NCI-H1105 (cell line): ENCODE measurements at regions not wholly inside any gene's neighbourhood (a gene's known extent, or its start where the extent isn't known, plus 50 kb on each side); places are given as distances from the start of the nearest gene placed in this dataset.
A peak's percentile ranks its signal among the peaks of the same experiment; 100 is the strongest.
"Not testable (repeated sequence)": the region's sequence is repeated elsewhere in the genome, so short reads cannot be mapped to it uniquely, and the experiment has no call there.

Source experiments
- DNase-seq: peaks from one replicate; lab custom pipeline; 2025; lab: John Stamatoyannopoulos, UW

- not testable (repeated sequence) for DNase-seq
Measured at GRCh38 chr6:122280105-122281021, 119.1 kb upstream of the HSF2 start.

- DNase-seq: no peak
Measured at GRCh38 chr6:122283884-122284283, 115.6 kb upstream of the HSF2 start.

GRCh38 chr6:122284848-122285247 is 114.6 kb upstream of the HSF2 start:
- DNase-seq: no peak

- DNase-seq: no peak
Measured at GRCh38 chr6:122285292-122285913, 114.0 kb upstream of the HSF2 start.

GRCh38 chr6:122286512-122286911 is 112.9 kb upstream of the HSF2 start:
- DNase-seq: no peak

- DNase-seq: peak; percentile 29
Measured at GRCh38 chr6:122289762-122290539, 109.5 kb upstream of the HSF2 start.

GRCh38 chr6:122297010-122297409 is 102.4 kb upstream of the HSF2 start:
- no peak for DNase-seq

GRCh38 chr6:122302067-122302466 is 97.4 kb upstream of the HSF2 start:
- DNase-seq: no peak

- no peak for DNase-seq
Measured at GRCh38 chr6:122307577-122307976, 91.9 kb upstream of the HSF2 start.

- DNase-seq: no peak
Measured at GRCh38 chr6:122308074-122308473, 91.4 kb upstream of the HSF2 start.

GRCh38 chr6:122315842-122316241 is 83.6 kb upstream of the HSF2 start:
- no peak for DNase-seq

- DNase-seq: peak; percentile 2
Measured at GRCh38 chr6:122322824-122323223, 76.6 kb upstream of the HSF2 start.

GRCh38 chr6:122323361-122323760 is 76.1 kb upstream of the HSF2 start:
- DNase-seq: no peak

- DNase-seq: no peak
Measured at GRCh38 chr6:122330315-122330714, 69.1 kb upstream of the HSF2 start.

- no peak for DNase-seq
Measured at GRCh38 chr6:122337645-122338044, 61.8 kb upstream of the HSF2 start.

GRCh38 chr6:122339661-122340060 is 59.8 kb upstream of the HSF2 start:
- DNase-seq: no peak

GRCh38 chr6:122347280-122347679 is 52.2 kb upstream of the HSF2 start:
- no peak for DNase-seq

GRCh38 chr6:122347751-122348150 is 51.7 kb upstream of the HSF2 start:
- DNase-seq: no peak
